Calu3 (cell line): ENCODE measurements at regions not wholly inside any gene's neighbourhood (a gene's known extent, or its start where the extent isn't known, plus 50 kb on each side); places are given as distances from the start of the nearest gene placed in this dataset.
A peak's percentile ranks its signal among the peaks of the same experiment; 100 is the strongest.

Experiments
- BruUV-seq: library from RNA; stranded (reverse); fragments of 400-500 nt; replicated peaks from 2 replicates; lab custom pipeline; 2021; lab: Mats Ljungman, UMichigan
- CTCF ChIA-PET: fragments of 300-600 bp; sonication (Branson Sonifier 250); formaldehyde crosslinking; loops from one replicate; lab custom pipeline; 2022; ENCODE audit warnings: antibody characterized with exemption; lab: Charles Lee
- DNase-seq: peaks from one replicate; pipeline ENCODE4 v3.0.0; 2022
- H3K27ac Mint-ChIP-seq: one replicate; pipeline ENCODE4 v1.8.0; 2022; ENCODE audit warnings: mixed read lengths; ENCODE audit not compliant: unreplicated experiment
- H3K27me3 Mint-ChIP-seq: one replicate; pipeline ENCODE4 v1.8.0; 2022; ENCODE audit warnings: mixed read lengths; ENCODE audit not compliant: unreplicated experiment
- H3K36me3 Mint-ChIP-seq: one replicate; pipeline ENCODE4 v1.8.0; 2022; ENCODE audit warnings: mild to moderate bottlenecking, moderate library complexity, mixed read lengths; ENCODE audit not compliant: insufficient read depth, unreplicated experiment
- H3K4me1 Mint-ChIP-seq: one replicate; pipeline ENCODE4 v1.8.0; 2022; ENCODE audit warnings: mild to moderate bottlenecking, low read depth, mixed read lengths; ENCODE audit not compliant: unreplicated experiment
- H3K4me3 Mint-ChIP-seq: one replicate; pipeline ENCODE4 v1.8.0; 2022; ENCODE audit warnings: mild to moderate bottlenecking, low read depth, moderate library complexity, mixed read lengths; ENCODE audit not compliant: unreplicated experiment
- H3K9me3 Mint-ChIP-seq: one replicate; pipeline ENCODE4 v1.8.0; 2022; ENCODE audit warnings: low read depth, mixed read lengths; ENCODE audit not compliant: unreplicated experiment
- CTCF ChIP-seq: fragments of 200-600 bp; IDR thresholded peaks from one replicate; pipeline ENCODE4 v1.8.0; 2022; ENCODE audit warnings: antibody characterized with exemption; ENCODE audit not compliant: unreplicated experiment
- intact Hi-C: fragments of 100-400 bp; cut with micrococcal nuclease; formaldehyde crosslinking; loops from one replicate; pipeline ENCODE4 v1.10.0; 2022; ENCODE audit not compliant: unreplicated experiment

GRCh38 chr5:73290242-73290641 lies 117.2 kb downstream of the TMEM174 start:
- Mint-ChIP-seq H3K36me3 (no peaks in the 10 kb centered on the region), H3K4me3 (no peak overlapping the region), H3K4me1 (no peaks in the 10 kb centered on the region), H3K27me3 (peaks cover 52% of the 10 kb centered on the region), H3K9me3 (peaks cover 2% of the 10 kb centered on the region), H3K27ac (no peak overlapping the region)
- CTCF ChIA-PET: interaction anchor here (1.0 kb wide), 1 partner anchor 10 kb away, joined by 3 read pairs; no protein-coding TSS in a partner anchor
- no TSS peak for BruUV-seq
- peak; percentile 31 for TF ChIP-seq CTCF
- intact Hi-C loops: loop anchor here (10.0 kb wide), 2 partner anchors 175 to 205 kb away; no protein-coding TSS in a partner anchor
- no peak for DNase-seq

- Mint-ChIP-seq H3K27ac (no peak overlapping the region), H3K27me3 (peaks cover 51% of the 10 kb centered on the region), H3K9me3 (peaks cover 2% of the 10 kb centered on the region), H3K36me3 (no peaks in the 10 kb centered on the region), H3K4me3 (no peak overlapping the region), H3K4me1 (no peaks in the 10 kb centered on the region)
- intact Hi-C loops: no loop called here
- no peak for DNase-seq
- CTCF ChIA-PET: no interaction called here
- no TSS peak for BruUV-seq
- TF ChIP-seq CTCF: no peak
Measured at GRCh38 chr5:73288803-73289720, 116.1 kb downstream of the TMEM174 start.

- Mint-ChIP-seq H3K9me3 (peaks cover 2% of the 10 kb centered on the region), H3K27ac (no peak overlapping the region), H3K4me3 (no peak overlapping the region), H3K36me3 (no peaks in the 10 kb centered on the region), H3K4me1 (peaks cover 10% of the 10 kb centered on the region), H3K27me3 (peaks cover 44% of the 10 kb centered on the region)
- intact Hi-C loops: no loop called here
- CTCF ChIA-PET: no interaction called here
- no TSS peak for BruUV-seq
- DNase-seq: no peak
- TF ChIP-seq CTCF: no peak
Measured at GRCh38 chr5:73286896-73287295, 113.9 kb downstream of the TMEM174 start.

GRCh38 chr5:73284985-73285384 lies 112.0 kb downstream of the TMEM174 start:
- H3K4me1 Mint-ChIP-seq: peaks cover 30% of the 10 kb centered on the region
- H3K4me3 Mint-ChIP-seq: no peak overlapping the region
- BruUV-seq: no TSS peak
- peaks cover 2% of the 10 kb centered on the region for H3K9me3 Mint-ChIP-seq
- TF ChIP-seq CTCF: no peak
- H3K27me3 Mint-ChIP-seq: peaks cover 28% of the 10 kb centered on the region
- intact Hi-C loops: no loop called here
- no peak overlapping the region for H3K27ac Mint-ChIP-seq
- CTCF ChIA-PET: interaction anchor here (1.2 kb wide), 1 partner anchor 69 kb away, joined by 4 read pairs; no protein-coding TSS in a partner anchor
- peaks cover 9% of the 10 kb centered on the region for H3K36me3 Mint-ChIP-seq
- DNase-seq: no peak
